OCI-LY1 (cell line): ENCODE measurements at regions not wholly inside any gene's neighbourhood (a gene's known extent, or its start where the extent isn't known, plus 50 kb on each side); places are given as distances from the start of the nearest gene placed in this dataset.

ENCODE experiments used
- EZH2 ChIP-seq: fragments of 200-600 bp; sonication (generic), shearing (Covaris generic); IDR thresholded peaks from 2 replicates; pipeline ENCODE4 v1.8.0; 2017; ENCODE audit warnings: borderline replicate concordance, mixed run types, mild to moderate bottlenecking, antibody characterized with exemption, low read length, moderate library complexity, mixed read lengths
- TF ChIP-seq, protein P1 (sequence below): fragments of 200-600 bp; sonication (generic), shearing (Covaris generic); IDR thresholded peaks from 2 replicates; pipeline ENCODE4 v1.5.1; 2017; ENCODE audit warnings: mild to moderate bottlenecking, antibody characterized with exemption, low read length, moderate library complexity, mixed read lengths

DNA sequence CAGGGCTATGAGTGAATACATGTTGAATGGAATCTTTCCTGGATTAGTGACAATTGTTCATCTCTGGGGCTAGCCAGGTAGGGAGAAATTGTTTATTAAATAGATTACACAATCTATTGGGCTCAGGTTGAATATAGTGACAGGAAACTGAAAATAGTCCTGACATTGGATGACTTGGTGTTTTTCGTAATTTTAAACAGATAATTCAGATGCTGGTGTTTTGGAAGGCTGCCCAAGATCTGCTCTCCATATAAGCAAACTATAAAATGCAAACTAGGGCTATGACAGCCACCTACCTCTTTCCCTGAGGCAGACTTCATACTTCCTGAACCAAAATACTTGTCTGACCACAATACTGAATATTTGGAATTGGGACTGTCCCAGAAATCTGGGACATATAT is 99.1 kb downstream of the ENC1 start:
- TF ChIP-seq, protein P1, sequence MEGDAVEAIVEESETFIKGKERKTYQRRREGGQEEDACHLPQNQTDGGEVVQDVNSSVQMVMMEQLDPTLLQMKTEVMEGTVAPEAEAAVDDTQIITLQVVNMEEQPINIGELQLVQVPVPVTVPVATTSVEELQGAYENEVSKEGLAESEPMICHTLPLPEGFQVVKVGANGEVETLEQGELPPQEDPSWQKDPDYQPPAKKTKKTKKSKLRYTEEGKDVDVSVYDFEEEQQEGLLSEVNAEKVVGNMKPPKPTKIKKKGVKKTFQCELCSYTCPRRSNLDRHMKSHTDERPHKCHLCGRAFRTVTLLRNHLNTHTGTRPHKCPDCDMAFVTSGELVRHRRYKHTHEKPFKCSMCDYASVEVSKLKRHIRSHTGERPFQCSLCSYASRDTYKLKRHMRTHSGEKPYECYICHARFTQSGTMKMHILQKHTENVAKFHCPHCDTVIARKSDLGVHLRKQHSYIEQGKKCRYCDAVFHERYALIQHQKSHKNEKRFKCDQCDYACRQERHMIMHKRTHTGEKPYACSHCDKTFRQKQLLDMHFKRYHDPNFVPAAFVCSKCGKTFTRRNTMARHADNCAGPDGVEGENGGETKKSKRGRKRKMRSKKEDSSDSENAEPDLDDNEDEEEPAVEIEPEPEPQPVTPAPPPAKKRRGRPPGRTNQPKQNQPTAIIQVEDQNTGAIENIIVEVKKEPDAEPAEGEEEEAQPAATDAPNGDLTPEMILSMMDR: no peak
- no peak for TF ChIP-seq EZH2
